Endothelial cell of umbilical vein (primary cell): ENCODE measurements at regions not wholly inside any gene's neighbourhood (a gene's known extent, or its start where the extent isn't known, plus 50 kb on each side); places are given as distances from the start of the nearest gene placed in this dataset.

Experiments used
- BruUV-seq: library from RNA; stranded (reverse); fragments of 400-500 nt; replicated peaks from 2 replicates; lab custom pipeline; 2021; lab: Mats Ljungman, UMichigan
- CTCF ChIA-PET: fragments of 300-600, 350-600 bp; sonication (Branson Sonifier 250); formaldehyde crosslinking; loops from one replicate; lab custom pipeline; 2021; ENCODE audit warnings: antibody characterized with exemption, inconsistent platforms; lab: Charles Lee
- POLR2A ChIA-PET: fragments of 300-600, 350-600 bp; sonication (Branson Sonifier 250); formaldehyde crosslinking; loops from one replicate; lab custom pipeline; 2021; ENCODE audit warnings: antibody characterized with exemption, inconsistent platforms; lab: Charles Lee
- DNase-seq: peaks from one replicate; pipeline ENCODE4 v3.0.0-alpha.2; 2011; ENCODE audit warnings: low read depth, low spot score
- FAIRE-seq: peaks from 2 replicates; lab custom pipeline; 2011; peaks lifted over from hg19 to GRCh38; lab: Jason Lieb, UNC
- H2AFZ ChIP-seq: 2 replicates; pipeline ENCODE4 v1.6.0; 2012; ENCODE audit warnings: low read depth, low read length, control low read depth, inconsistent platforms
- H3K27ac ChIP-seq: 2 replicates; pipeline ENCODE4 v1.5.1; 2011; ENCODE audit warnings: low read depth, mild to moderate bottlenecking, control low read depth, low read length, moderate library complexity; ENCODE audit not compliant: insufficient read depth
- H3K27me3 ChIP-seq, 2 experiments: 2 replicates each; pipeline versions ENCODE4 v1.6.0 to v1.6.1; 2011; ENCODE audit warnings: low read length in 2 of 2, mixed read lengths in 1 of 2; ENCODE audit not compliant: control insufficient read depth in 2 of 2, insufficient read depth in 2 of 2
- H3K36me3 ChIP-seq, 2 experiments: 2 replicates in 1 of 2; 3 replicates in 1 of 2; pipeline ENCODE4 v1.5.1; 2011; ENCODE audit warnings: low read length in 2 of 2, mild to moderate bottlenecking in 1 of 2, moderate library complexity in 1 of 2; ENCODE audit not compliant: control insufficient read depth in 2 of 2, insufficient read depth in 2 of 2; ENCODE audit errors: extremely low read depth in 1 of 2
- H3K4me1 ChIP-seq: 3 replicates; pipeline ENCODE4 v1.5.1; 2011; ENCODE audit warnings: mild to moderate bottlenecking, low read length; ENCODE audit not compliant: control insufficient read depth, insufficient read depth; ENCODE audit errors: extremely low read depth
- H3K4me2 ChIP-seq: 2 replicates; pipeline ENCODE4 v1.6.1; 2011; ENCODE audit warnings: low read length, control low read depth, mixed read lengths; ENCODE audit not compliant: insufficient read depth
- H3K4me3 ChIP-seq, 3 experiments: fragments of 200-600 bp in 1 of 3; sonication (generic), shearing (Covaris generic) in 1 of 3; replicated peaks in 1 of 3; 2 replicates each; pipeline ENCODE4 v1.5.1; 2011 to 2016; ENCODE audit warnings: control low read depth in 3 of 3, low read length in 3 of 3, mild to moderate bottlenecking in 2 of 3, inconsistent platforms in 1 of 3, low read depth in 1 of 3, moderate library complexity in 1 of 3; ENCODE audit not compliant: insufficient read depth in 1 of 3
- H3K79me2 ChIP-seq: 2 replicates; pipeline ENCODE4 v1.6.0; 2012; ENCODE audit warnings: low read length, inconsistent platforms; ENCODE audit not compliant: control insufficient read depth, insufficient read depth
- H3K9ac ChIP-seq: replicated peaks from 2 replicates; pipeline ENCODE3; 2011; ENCODE audit warnings: low read length, control low read depth; ENCODE audit not compliant: insufficient read depth; ENCODE audit errors: extremely low read depth
- H3K9me1 ChIP-seq: replicated peaks from 3 replicates; pipeline ENCODE4 v1.6.0; 2011; ENCODE audit warnings: mild to moderate bottlenecking, low read length; ENCODE audit not compliant: control insufficient read depth, insufficient read depth; ENCODE audit errors: extremely low read depth
- H3K9me3 ChIP-seq: replicated peaks from 2 replicates; pipeline ENCODE4 v1.5.1; 2012; ENCODE audit warnings: low read length, inconsistent platforms; ENCODE audit not compliant: control insufficient read depth, insufficient read depth
- H4K20me1 ChIP-seq: replicated peaks from 2 replicates; pipeline ENCODE3; 2011; ENCODE audit warnings: mild to moderate bottlenecking, low read length; ENCODE audit not compliant: control insufficient read depth, insufficient read depth; ENCODE audit errors: extremely low read depth
- EZH2 ChIP-seq: IDR thresholded peaks from 2 replicates; pipeline ENCODE4 v1.6.1; 2012; ENCODE audit warnings: borderline replicate concordance, low read depth, mild to moderate bottlenecking, moderate library complexity, low read length, inconsistent platforms; ENCODE audit not compliant: severe bottlenecking
- FOS ChIP-seq: IDR thresholded peaks from 2 replicates; pipeline ENCODE4 v1.6.1; 2011; ENCODE audit warnings: mild to moderate bottlenecking, low read length, moderate library complexity, borderline replicate concordance; ENCODE audit not compliant: insufficient read depth
- GATA2 ChIP-seq: IDR thresholded peaks from 2 replicates; pipeline ENCODE4 v1.7.0; 2011; ENCODE audit warnings: low read depth, mild to moderate bottlenecking, moderate library complexity, mixed read lengths, low read length; ENCODE audit not compliant: insufficient read length, insufficient read depth
- JUN ChIP-seq: IDR thresholded peaks from 2 replicates; pipeline ENCODE4 v1.6.1; 2011; ENCODE audit warnings: borderline replicate concordance, low read depth; ENCODE audit not compliant: insufficient read length, insufficient read depth
- MYC ChIP-seq: IDR thresholded peaks from one replicate; pipeline ENCODE4 v1.6.1; 2011; ENCODE audit warnings: mild to moderate bottlenecking, low read depth, low read length
- POLR2A ChIP-seq: IDR thresholded peaks from 2 replicates; pipeline ENCODE4 v1.6.1; 2012; ENCODE audit warnings: low read depth, mild to moderate bottlenecking, control low read depth, low read length
- POLR2AphosphoS5 ChIP-seq: IDR thresholded peaks from 2 replicates; pipeline ENCODE4 v1.6.1; 2012; ENCODE audit warnings: low read depth, mild to moderate bottlenecking, control low read depth, low read length, moderate library complexity; ENCODE audit not compliant: insufficient read depth
- dilution Hi-C: fragments of 300-500 bp; cut with MboI; formaldehyde crosslinking; loops from one replicate; pipeline ENCODE4 v1.15.0; 2019; ENCODE audit warnings: low sequenced_read_pairs; ENCODE audit not compliant: extremely low pct_ligation_motif_present
- intact Hi-C: fragments of 100-400 bp; cut with micrococcal nuclease; formaldehyde crosslinking; loops from one replicate; pipeline ENCODE4 v1.10.0; 2022
- TF ChIP-seq, protein P1 (sequence below): IDR thresholded peaks from 2 replicates; pipeline ENCODE4 v1.6.1; 2011; ENCODE audit not compliant: insufficient read depth, insufficient read length
- TF ChIP-seq, protein P2 (sequence below), 2 donors: IDR thresholded peaks; 1 replicate in 1 of 2; 2 replicates in 1 of 2; pipeline ENCODE4 v1.5.1; 2011; ENCODE audit warnings: low read length in 2 of 2, mild to moderate bottlenecking in 2 of 2, moderate library complexity in 2 of 2, control low read depth in 1 of 2, inconsistent platforms in 1 of 2, low read depth in 1 of 2; ENCODE audit not compliant: insufficient read depth in 1 of 2; ENCODE audit errors: extremely low read depth in 1 of 2

DNA sequence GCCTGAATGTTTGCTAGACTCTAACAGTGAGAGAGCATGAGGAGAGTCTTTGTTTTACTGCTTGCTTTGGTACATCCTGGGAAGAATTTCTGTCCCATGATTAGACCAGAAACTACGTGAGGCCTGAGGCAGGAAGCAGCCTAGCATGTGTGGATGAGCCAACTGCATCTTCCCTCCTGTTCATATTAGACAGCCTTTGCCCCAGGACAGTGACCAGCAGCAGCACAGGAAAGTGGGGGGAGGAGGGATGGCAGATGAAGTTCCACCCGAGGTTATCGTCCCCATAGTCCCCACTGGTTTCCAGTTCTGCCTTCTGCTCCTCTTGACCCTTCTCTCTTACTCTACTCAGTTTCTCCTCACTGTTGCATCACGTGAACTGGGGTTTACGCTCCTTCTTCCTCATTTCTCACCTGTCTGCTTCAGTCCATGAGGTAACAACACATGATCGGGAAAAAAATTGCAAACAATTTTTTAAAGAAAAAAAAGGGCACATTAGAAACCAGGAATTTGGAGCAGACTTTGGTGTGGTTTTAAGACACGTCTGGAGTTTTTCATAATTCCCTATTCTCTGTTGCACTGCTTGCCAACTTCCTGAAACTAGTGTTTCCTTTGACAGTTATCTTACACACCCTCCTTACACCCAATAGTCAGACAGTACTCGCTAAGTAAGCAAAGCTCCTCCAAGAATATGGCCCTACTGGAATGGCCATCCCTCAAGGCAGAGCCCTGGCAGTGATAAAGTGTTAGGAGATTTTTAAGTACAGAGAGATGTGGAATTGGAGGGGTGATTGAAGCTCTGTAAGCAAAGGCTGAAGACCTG is 84.1 kb downstream of the SNX18 start:
- H2AFZ ChIP-seq, result no peak overlapping the region
- dilution Hi-C loops, result no loop called here
- DNase-seq, result no peak

More for the DNA sequence above, 84.1 kb downstream of the SNX18 start:
- Histone ChIP-seq H3K79me2 (no peaks in the 10 kb centered on the region), H3K4me2 (no peak overlapping the region), H4K20me1 (no peaks in the 10 kb centered on the region), H3K27me3 (peaks cover 0 to 2% of the 10 kb centered on the region in 2 experiments), H3K9me3 (no peaks in the 10 kb centered on the region), H3K9me1 (no peaks in the 10 kb centered on the region), H3K27ac (no peak overlapping the region), H3K4me1 (no peaks in the 10 kb centered on the region), H3K36me3 (no peaks in the 10 kb centered on the region), H3K4me3 (no peak overlapping the region), H3K9ac (no peak overlapping the region)
- ChIA-PET CTCF (no interaction called here), POLR2A (no interaction called here)
- BruUV-seq, result no TSS peak
- TF ChIP-seq MYC, result no peak
- no peak for TF ChIP-seq POLR2AphosphoS5
- TF ChIP-seq JUN, result no peak
- no peak for TF ChIP-seq EZH2
- TF ChIP-seq, protein P1, sequence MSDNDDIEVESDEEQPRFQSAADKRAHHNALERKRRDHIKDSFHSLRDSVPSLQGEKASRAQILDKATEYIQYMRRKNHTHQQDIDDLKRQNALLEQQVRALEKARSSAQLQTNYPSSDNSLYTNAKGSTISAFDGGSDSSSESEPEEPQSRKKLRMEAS, result no peak
- TF ChIP-seq GATA2, result no peak
- no peak for TF ChIP-seq FOS
- TF ChIP-seq POLR2A, result no peak
- TF ChIP-seq, protein P2, sequence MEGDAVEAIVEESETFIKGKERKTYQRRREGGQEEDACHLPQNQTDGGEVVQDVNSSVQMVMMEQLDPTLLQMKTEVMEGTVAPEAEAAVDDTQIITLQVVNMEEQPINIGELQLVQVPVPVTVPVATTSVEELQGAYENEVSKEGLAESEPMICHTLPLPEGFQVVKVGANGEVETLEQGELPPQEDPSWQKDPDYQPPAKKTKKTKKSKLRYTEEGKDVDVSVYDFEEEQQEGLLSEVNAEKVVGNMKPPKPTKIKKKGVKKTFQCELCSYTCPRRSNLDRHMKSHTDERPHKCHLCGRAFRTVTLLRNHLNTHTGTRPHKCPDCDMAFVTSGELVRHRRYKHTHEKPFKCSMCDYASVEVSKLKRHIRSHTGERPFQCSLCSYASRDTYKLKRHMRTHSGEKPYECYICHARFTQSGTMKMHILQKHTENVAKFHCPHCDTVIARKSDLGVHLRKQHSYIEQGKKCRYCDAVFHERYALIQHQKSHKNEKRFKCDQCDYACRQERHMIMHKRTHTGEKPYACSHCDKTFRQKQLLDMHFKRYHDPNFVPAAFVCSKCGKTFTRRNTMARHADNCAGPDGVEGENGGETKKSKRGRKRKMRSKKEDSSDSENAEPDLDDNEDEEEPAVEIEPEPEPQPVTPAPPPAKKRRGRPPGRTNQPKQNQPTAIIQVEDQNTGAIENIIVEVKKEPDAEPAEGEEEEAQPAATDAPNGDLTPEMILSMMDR (IDR thresholded peaks at IDR 0.05; ENCODE audit: extremely low read depth in 1 of 2, insufficient read depth in 1 of 2, low read depth in 1 of 2, low read length in 2 of 2), result no peak
- no peak for FAIRE-seq
- intact Hi-C loops, result no loop called here
